AG04449 (cell line): ENCODE measurements at regions not wholly inside any gene's neighbourhood (a gene's known extent, or its start where the extent isn't known, plus 50 kb on each side); places are given as distances from the start of the nearest gene placed in this dataset.

Source experiments
- CTCF ChIA-PET: fragments of 350-600 bp; formaldehyde crosslinking; extraction: SDS; loops from one replicate; lab custom pipeline; 2021; ENCODE audit warnings: antibody characterized with exemption; lab: Yijun Ruan, JAX
- POLR2A ChIA-PET: fragments of 400-600, 350-600 bp; formaldehyde crosslinking; extraction: SDS; loops from one replicate; lab custom pipeline; 2020; ENCODE audit warnings: antibody characterized with exemption, inconsistent platforms; lab: Yijun Ruan, JAX
- DNase-seq: peaks from one replicate; pipeline ENCODE4 v3.0.0-alpha.2; 2010; ENCODE audit warnings: low read depth, low spot score
- H3K4me3 ChIP-seq: 2 replicates; pipeline ENCODE4 v1.5.1; 2011; ENCODE audit warnings: low read depth, mild to moderate bottlenecking, control low read depth, low read length
- TF ChIP-seq, protein P1 (sequence below): IDR thresholded peaks from one replicate; pipeline ENCODE4 v1.5.1; 2011; ENCODE audit warnings: mild to moderate bottlenecking, moderate library complexity, low read length, control low read depth, inconsistent platforms; ENCODE audit not compliant: insufficient read depth; ENCODE audit errors: missing control alignments

- no peak for DNase-seq
- CTCF ChIA-PET, result no interaction called here
- POLR2A ChIA-PET, result no interaction called here
Observed at GRCh38 chr18:2380101-2380500, 191.2 kb downstream of the METTL4 start.

GRCh38 chr18:2381539-2381938 is 189.8 kb downstream of the METTL4 start:
- H3K4me3 ChIP-seq, result no peak overlapping the region
- POLR2A ChIA-PET, result no interaction called here
- CTCF ChIA-PET, result no interaction called here
- TF ChIP-seq, protein P1, sequence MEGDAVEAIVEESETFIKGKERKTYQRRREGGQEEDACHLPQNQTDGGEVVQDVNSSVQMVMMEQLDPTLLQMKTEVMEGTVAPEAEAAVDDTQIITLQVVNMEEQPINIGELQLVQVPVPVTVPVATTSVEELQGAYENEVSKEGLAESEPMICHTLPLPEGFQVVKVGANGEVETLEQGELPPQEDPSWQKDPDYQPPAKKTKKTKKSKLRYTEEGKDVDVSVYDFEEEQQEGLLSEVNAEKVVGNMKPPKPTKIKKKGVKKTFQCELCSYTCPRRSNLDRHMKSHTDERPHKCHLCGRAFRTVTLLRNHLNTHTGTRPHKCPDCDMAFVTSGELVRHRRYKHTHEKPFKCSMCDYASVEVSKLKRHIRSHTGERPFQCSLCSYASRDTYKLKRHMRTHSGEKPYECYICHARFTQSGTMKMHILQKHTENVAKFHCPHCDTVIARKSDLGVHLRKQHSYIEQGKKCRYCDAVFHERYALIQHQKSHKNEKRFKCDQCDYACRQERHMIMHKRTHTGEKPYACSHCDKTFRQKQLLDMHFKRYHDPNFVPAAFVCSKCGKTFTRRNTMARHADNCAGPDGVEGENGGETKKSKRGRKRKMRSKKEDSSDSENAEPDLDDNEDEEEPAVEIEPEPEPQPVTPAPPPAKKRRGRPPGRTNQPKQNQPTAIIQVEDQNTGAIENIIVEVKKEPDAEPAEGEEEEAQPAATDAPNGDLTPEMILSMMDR, result no peak
- DNase-seq, result no peak

More at GRCh38 chr18:2380101-2380500, 191.2 kb downstream of the METTL4 start:
- no peak overlapping the region for H3K4me3 ChIP-seq
- TF ChIP-seq, protein P1, result no peak

GRCh38 chr18:2387588-2387987 is 183.7 kb downstream of the METTL4 start:
- ChIA-PET POLR2A (no interaction called here), CTCF (no interaction called here)
- DNase-seq, result no peak
- no peak overlapping the region for H3K4me3 ChIP-seq
- TF ChIP-seq, protein P1, result no peak

- no peak for DNase-seq
- POLR2A ChIA-PET, result no interaction called here
- CTCF ChIA-PET, result no interaction called here
- TF ChIP-seq, protein P1, result no peak
- no peak overlapping the region for H3K4me3 ChIP-seq
Observed at GRCh38 chr18:2390158-2390557, 181.1 kb downstream of the METTL4 start.

GRCh38 chr18:2391470-2391869 is 179.8 kb downstream of the METTL4 start:
- CTCF ChIA-PET, result no interaction called here
- no peak overlapping the region for H3K4me3 ChIP-seq
- POLR2A ChIA-PET, result no interaction called here
- no peak for DNase-seq
- TF ChIP-seq, protein P1, result no peak

- no peak overlapping the region for H3K4me3 ChIP-seq
- TF ChIP-seq, protein P1, result no peak
- DNase-seq, result no peak
- POLR2A ChIA-PET, result no interaction called here
- CTCF ChIA-PET, result interaction anchor here (1.0 kb wide), 1 partner anchor 21 kb away, joined by 4 read pairs; no protein-coding TSS in a partner anchor
Observed at GRCh38 chr18:2392446-2392845, 178.9 kb downstream of the METTL4 start.
